HG03139 (cell line): ENCODE measurements at regions not wholly inside any gene's neighbourhood (a gene's known extent, or its start where the extent isn't known, plus 50 kb on each side); places are given as distances from the start of the nearest gene placed in this dataset.

ENCODE experiments used
- ATAC-seq: cut with Tn5 transposase; IDR thresholded peaks from one replicate; pipeline ENCODE4 v1.9.1; 2021; ENCODE audit not compliant: unreplicated experiment

DNA sequence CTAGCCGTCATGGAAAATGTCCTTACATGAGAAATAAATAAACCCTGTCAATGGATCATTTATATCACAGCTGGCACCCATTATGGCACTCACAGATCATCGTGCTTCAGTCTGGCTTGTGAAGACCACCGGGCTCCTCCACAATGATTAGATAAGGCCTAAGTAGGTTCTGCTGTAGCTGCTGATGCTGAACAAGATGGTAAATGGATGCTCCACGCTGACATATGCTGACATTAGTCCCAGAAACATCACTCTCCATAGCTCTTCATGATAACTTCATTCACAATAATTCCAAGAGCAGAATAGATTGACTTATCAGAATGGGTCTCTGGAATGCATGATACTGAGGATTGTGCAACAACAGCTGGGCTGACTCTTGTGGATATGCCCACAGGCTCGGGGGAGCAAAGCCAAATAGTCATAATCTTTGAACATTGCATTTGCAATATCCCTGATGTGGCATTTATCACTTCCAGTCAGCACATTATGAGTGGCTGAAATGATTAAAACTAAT lies 63.8 kb upstream of the RXFP2 start:
- no peak for ATAC-seq

DNA sequence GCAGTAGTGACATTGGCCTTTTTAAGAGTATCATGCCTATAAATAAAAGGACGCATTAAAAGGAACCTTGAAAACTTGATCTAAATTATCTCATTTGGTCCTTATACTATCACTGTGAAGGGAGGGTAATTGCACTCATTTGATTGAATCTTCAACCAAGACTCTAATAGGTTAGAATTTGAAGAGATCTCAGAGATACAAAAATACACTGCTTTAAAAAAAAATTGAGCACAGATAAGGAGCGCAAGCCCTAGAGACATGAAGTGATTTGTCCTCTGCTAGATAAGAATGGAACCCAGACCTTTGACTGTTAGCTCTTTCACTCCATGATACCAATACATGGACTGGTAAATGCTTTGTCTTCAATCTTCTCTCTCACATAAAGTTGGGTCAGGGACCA lies 58.2 kb upstream of the RXFP2 start:
- no peak for ATAC-seq

DNA sequence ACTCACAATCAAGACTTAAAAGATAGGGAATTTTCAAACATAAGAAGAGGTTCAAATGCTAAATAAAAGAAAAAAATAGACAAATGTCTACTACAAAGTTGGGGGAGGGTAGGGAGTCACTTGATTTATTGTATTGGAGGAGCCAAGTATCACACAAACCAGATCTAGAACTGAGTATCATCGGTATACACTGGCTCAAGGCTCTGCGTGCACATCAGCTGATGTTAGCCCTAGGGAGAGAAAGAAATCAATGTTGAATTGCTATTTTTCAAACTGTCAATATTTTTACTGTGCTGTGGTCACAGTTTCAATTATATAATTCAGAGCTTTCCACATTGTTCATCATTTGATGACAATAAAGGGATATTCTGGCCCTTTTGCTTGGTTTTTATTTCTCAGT lies 54.9 kb upstream of the RXFP2 start:
- no peak for ATAC-seq

DNA sequence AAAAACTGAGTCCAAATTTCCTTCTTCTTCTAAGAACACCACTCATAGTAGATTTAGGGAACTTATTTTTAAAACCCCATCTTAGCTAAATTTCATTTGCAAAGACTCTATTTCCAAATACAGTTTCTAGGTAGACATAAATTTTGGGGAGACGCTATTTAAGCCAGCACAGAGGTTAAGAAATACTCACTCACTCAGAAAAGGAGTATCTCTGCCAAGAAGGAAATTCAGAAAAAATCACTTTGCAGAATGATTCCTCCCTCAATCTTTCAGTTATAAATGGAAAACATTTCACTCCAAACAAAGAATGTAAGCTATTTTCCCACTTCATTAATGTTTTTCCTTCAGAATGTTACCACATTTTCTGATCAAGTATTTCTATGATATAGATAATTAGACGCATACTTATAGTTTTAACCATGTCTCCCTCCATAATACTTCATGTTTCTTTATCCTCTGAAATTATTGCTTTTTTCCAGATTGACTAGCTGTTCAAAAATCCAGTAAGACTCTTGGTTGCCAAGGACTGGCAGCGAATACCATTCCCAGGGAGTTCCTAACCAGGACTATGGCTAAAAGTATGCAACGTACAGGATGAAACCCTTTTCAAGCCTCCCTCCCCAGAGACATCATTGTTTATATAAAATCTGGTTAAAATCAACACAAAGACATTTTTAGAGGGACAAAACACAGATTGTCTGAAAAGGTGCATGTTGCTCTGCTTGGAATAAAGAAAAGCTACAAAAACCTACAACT lies 52.5 kb upstream of the RXFP2 start:
- ATAC-seq, result no peak
